WTC11 (cell line): ENCODE measurements at regions not wholly inside any gene's neighbourhood (a gene's known extent, or its start where the extent isn't known, plus 50 kb on each side); places are given as distances from the start of the nearest gene placed in this dataset.

Source experiments
- ATAC-seq: fragments of 200-7000 bp; cut with Tn5 transposase; 2 replicates; pipeline ENCODE4 v1.10.0; 2021; ENCODE audit warnings: mild to moderate bottlenecking, moderate library complexity
- CTCF ChIA-PET: fragments of 300-600 bp; sonication (Branson Sonifier 250); formaldehyde crosslinking; loops from one replicate; lab custom pipeline; 2021; ENCODE audit warnings: antibody characterized with exemption; lab: Charles Lee
- POLR2A ChIA-PET: fragments of 350-600 bp; sonication (Branson Sonifier 250); formaldehyde crosslinking; loops from one replicate; lab custom pipeline; 2021; ENCODE audit warnings: antibody characterized with exemption; lab: Charles Lee
- DNase-seq: peaks from one replicate; pipeline ENCODE4 v3.0.0; 2021; ENCODE audit warnings: low spot score
- H3K27ac Mint-ChIP-seq: 2 replicates; pipeline ENCODE4 v1.8.0; 2021; ENCODE audit warnings: mixed read lengths
- H3K27me3 Mint-ChIP-seq: 2 replicates; pipeline ENCODE4 v1.8.0; 2021; ENCODE audit warnings: low read depth, mild to moderate bottlenecking, moderate library complexity, mixed read lengths
- H3K36me3 Mint-ChIP-seq: 2 replicates; pipeline ENCODE4 v1.8.0; 2021; ENCODE audit warnings: mixed read lengths
- H3K4me1 Mint-ChIP-seq: 2 replicates; pipeline ENCODE4 v1.8.0; 2022; ENCODE audit warnings: mixed read lengths
- H3K4me3 Mint-ChIP-seq: 2 replicates; pipeline ENCODE4 v1.8.0; 2021; ENCODE audit warnings: mild to moderate bottlenecking, moderate library complexity, mixed read lengths
- H3K9me3 Mint-ChIP-seq: 2 replicates; pipeline ENCODE4 v1.8.0; 2021; ENCODE audit warnings: mixed read lengths
- CBFB ChIP-seq: sonication (generic); formaldehyde crosslinking; IDR thresholded peaks from 2 replicates; pipeline ENCODE4 v1.8.1; 2022; ENCODE audit warnings: mild to moderate bottlenecking, low read depth, missing genetic modification reagents
- ELF4 ChIP-seq: sonication (generic); formaldehyde crosslinking; IDR thresholded peaks from 2 replicates; pipeline ENCODE4 v1.8.1; 2022; ENCODE audit warnings: low read depth, mild to moderate bottlenecking, moderate library complexity, missing genetic modification reagents
- ETV6 ChIP-seq: sonication (generic); formaldehyde crosslinking; IDR thresholded peaks from 2 replicates; pipeline ENCODE4 v1.8.1; 2022; ENCODE audit warnings: mild to moderate bottlenecking, missing genetic modification reagents
- NFATC4 ChIP-seq: fragments of 250-450 bp; sonication (Bioruptor Pico); IDR thresholded peaks from 2 replicates; pipeline ENCODE4 v1.9.0; 2021; ENCODE audit warnings: mild to moderate bottlenecking
- NR1H2 ChIP-seq: sonication (generic); formaldehyde crosslinking; IDR thresholded peaks from 2 replicates; pipeline ENCODE4 v1.9.0; 2021; ENCODE audit warnings: mild to moderate bottlenecking, moderate library complexity, missing genetic modification reagents
- SOX15 ChIP-seq: fragments of 250-450 bp; sonication (Bioruptor Pico); IDR thresholded peaks from 2 replicates; pipeline ENCODE4 v1.9.0; 2021; ENCODE audit warnings: mild to moderate bottlenecking
- SP1 ChIP-seq: sonication (generic); formaldehyde crosslinking; conservative IDR thresholded peaks from 2 replicates; pipeline ENCODE4 v1.8.1; 2022; ENCODE audit warnings: missing genetic modification reagents
- ZNF396 ChIP-seq: fragments of 250-450 bp; sonication (Bioruptor Pico); IDR thresholded peaks from 2 replicates; pipeline ENCODE4 v1.8.0; 2021; ENCODE audit warnings: mild to moderate bottlenecking, moderate library complexity, borderline replicate concordance
- TF ChIP-seq, protein P1 (sequence below): fragments of 250-450 bp; sonication (Bioruptor Pico); IDR thresholded peaks from 2 replicates; pipeline ENCODE4 v1.9.0; 2021; ENCODE audit warnings: mild to moderate bottlenecking, borderline replicate concordance
- TF ChIP-seq, protein P2 (sequence below): sonication (generic); formaldehyde crosslinking; IDR thresholded peaks from 2 replicates; pipeline ENCODE4 v1.8.0; 2022; ENCODE audit warnings: missing genetic modification reagents
- TF ChIP-seq, protein P3 (sequence below): sonication (generic); formaldehyde crosslinking; IDR thresholded peaks from 2 replicates; pipeline ENCODE4 v1.8.1; 2022; ENCODE audit warnings: low read depth, mild to moderate bottlenecking, moderate library complexity, missing genetic modification reagents, borderline replicate concordance
- TF ChIP-seq, protein P4 (sequence below): sonication (generic); formaldehyde crosslinking; IDR thresholded peaks from 2 replicates; pipeline ENCODE4 v1.8.1; 2023; ENCODE audit warnings: mild to moderate bottlenecking, moderate library complexity, missing genetic modification reagents
- TF ChIP-seq, protein P5 (sequence below): sonication (generic); formaldehyde crosslinking; IDR thresholded peaks from 2 replicates; pipeline ENCODE4 v1.8.0; 2022; ENCODE audit warnings: mild to moderate bottlenecking, missing genetic modification reagents
- TF ChIP-seq, protein P6 (sequence below): sonication (generic); formaldehyde crosslinking; IDR thresholded peaks from 2 replicates; pipeline ENCODE4 v1.8.1; 2023; ENCODE audit warnings: mild to moderate bottlenecking, missing genetic modification reagents
- TF ChIP-seq, protein P7 (sequence below): sonication (generic); formaldehyde crosslinking; IDR thresholded peaks from 2 replicates; pipeline ENCODE4 v1.8.0; 2022; ENCODE audit warnings: mild to moderate bottlenecking, missing genetic modification reagents
- TF ChIP-seq, protein P8 (sequence below): sonication (generic); formaldehyde crosslinking; IDR thresholded peaks from 2 replicates; pipeline ENCODE4 v1.8.0; 2022; ENCODE audit warnings: mild to moderate bottlenecking, missing genetic modification reagents

DNA sequence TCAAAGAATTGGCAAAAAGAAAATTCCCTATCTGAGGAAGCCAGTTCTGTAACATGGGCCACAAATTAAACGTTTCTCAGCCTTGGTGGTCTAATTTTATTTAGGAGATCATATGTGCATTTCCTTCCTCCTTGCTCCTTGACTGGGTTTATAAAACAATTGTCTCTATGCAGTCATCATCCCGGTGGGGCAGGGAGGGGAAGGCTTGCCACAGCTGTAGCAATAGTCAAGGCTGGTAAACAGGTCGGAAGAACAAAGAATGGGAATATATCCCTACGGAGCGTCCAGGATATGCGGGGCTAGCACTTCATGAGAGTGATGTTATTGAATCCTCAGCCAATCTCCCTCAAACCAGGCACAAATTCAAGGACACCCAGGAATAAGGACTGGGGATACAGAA, 143.8 kb downstream of the RNF152 start:
- peaks cover 13% of the 10 kb centered on the region for H3K4me1 Mint-ChIP-seq
- no peak overlapping the region for H3K4me3 Mint-ChIP-seq
- ATAC-seq, result no peak
- CTCF ChIA-PET, result no interaction called here
- POLR2A ChIA-PET, result no interaction called here
- H3K27ac Mint-ChIP-seq, result no peak overlapping the region
- no peak for DNase-seq
- no peaks in the 10 kb centered on the region; the same call in 1 of the 2 replicates for H3K27me3 Mint-ChIP-seq
- TF ChIP-seq SOX15 (CRISPR knock-in tag), result no peak
- TF ChIP-seq, protein P1, sequence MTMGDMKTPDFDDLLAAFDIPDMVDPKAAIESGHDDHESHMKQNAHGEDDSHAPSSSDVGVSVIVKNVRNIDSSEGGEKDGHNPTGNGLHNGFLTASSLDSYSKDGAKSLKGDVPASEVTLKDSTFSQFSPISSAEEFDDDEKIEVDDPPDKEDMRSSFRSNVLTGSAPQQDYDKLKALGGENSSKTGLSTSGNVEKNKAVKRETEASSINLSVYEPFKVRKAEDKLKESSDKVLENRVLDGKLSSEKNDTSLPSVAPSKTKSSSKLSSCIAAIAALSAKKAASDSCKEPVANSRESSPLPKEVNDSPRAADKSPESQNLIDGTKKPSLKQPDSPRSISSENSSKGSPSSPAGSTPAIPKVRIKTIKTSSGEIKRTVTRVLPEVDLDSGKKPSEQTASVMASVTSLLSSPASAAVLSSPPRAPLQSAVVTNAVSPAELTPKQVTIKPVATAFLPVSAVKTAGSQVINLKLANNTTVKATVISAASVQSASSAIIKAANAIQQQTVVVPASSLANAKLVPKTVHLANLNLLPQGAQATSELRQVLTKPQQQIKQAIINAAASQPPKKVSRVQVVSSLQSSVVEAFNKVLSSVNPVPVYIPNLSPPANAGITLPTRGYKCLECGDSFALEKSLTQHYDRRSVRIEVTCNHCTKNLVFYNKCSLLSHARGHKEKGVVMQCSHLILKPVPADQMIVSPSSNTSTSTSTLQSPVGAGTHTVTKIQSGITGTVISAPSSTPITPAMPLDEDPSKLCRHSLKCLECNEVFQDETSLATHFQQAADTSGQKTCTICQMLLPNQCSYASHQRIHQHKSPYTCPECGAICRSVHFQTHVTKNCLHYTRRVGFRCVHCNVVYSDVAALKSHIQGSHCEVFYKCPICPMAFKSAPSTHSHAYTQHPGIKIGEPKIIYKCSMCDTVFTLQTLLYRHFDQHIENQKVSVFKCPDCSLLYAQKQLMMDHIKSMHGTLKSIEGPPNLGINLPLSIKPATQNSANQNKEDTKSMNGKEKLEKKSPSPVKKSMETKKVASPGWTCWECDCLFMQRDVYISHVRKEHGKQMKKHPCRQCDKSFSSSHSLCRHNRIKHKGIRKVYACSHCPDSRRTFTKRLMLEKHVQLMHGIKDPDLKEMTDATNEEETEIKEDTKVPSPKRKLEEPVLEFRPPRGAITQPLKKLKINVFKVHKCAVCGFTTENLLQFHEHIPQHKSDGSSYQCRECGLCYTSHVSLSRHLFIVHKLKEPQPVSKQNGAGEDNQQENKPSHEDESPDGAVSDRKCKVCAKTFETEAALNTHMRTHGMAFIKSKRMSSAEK, result no peak
- no peak for TF ChIP-seq ELF4
- TF ChIP-seq CBFB (CRISPR knock-in tag), result no peak
- TF ChIP-seq, protein P2, sequence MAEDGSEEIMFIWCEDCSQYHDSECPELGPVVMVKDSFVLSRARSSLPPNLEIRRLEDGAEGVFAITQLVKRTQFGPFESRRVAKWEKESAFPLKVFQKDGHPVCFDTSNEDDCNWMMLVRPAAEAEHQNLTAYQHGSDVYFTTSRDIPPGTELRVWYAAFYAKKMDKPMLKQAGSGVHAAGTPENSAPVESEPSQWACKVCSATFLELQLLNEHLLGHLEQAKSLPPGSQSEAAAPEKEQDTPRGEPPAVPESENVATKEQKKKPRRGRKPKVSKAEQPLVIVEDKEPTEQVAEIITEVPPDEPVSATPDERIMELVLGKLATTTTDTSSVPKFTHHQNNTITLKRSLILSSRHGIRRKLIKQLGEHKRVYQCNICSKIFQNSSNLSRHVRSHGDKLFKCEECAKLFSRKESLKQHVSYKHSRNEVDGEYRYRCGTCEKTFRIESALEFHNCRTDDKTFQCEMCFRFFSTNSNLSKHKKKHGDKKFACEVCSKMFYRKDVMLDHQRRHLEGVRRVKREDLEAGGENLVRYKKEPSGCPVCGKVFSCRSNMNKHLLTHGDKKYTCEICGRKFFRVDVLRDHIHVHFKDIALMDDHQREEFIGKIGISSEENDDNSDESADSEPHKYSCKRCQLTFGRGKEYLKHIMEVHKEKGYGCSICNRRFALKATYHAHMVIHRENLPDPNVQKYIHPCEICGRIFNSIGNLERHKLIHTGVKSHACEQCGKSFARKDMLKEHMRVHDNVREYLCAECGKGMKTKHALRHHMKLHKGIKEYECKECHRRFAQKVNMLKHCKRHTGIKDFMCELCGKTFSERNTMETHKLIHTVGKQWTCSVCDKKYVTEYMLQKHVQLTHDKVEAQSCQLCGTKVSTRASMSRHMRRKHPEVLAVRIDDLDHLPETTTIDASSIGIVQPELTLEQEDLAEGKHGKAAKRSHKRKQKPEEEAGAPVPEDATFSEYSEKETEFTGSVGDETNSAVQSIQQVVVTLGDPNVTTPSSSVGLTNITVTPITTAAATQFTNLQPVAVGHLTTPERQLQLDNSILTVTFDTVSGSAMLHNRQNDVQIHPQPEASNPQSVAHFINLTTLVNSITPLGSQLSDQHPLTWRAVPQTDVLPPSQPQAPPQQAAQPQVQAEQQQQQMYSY (CRISPR knock-in tag), result no peak
- no peak for TF ChIP-seq NFATC4 (CRISPR knock-in tag)
- no peak for TF ChIP-seq ZNF396 (CRISPR knock-in tag)
- no peak for TF ChIP-seq NR1H2
- TF ChIP-seq ETV6 (CRISPR knock-in tag), result no peak
- TF ChIP-seq, protein P3, sequence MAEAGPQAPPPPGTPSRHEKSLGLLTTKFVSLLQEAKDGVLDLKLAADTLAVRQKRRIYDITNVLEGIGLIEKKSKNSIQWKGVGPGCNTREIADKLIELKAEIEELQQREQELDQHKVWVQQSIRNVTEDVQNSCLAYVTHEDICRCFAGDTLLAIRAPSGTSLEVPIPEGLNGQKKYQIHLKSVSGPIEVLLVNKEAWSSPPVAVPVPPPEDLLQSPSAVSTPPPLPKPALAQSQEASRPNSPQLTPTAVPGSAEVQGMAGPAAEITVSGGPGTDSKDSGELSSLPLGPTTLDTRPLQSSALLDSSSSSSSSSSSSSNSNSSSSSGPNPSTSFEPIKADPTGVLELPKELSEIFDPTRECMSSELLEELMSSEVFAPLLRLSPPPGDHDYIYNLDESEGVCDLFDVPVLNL (CRISPR knock-in tag), result no peak
- TF ChIP-seq, protein P4, sequence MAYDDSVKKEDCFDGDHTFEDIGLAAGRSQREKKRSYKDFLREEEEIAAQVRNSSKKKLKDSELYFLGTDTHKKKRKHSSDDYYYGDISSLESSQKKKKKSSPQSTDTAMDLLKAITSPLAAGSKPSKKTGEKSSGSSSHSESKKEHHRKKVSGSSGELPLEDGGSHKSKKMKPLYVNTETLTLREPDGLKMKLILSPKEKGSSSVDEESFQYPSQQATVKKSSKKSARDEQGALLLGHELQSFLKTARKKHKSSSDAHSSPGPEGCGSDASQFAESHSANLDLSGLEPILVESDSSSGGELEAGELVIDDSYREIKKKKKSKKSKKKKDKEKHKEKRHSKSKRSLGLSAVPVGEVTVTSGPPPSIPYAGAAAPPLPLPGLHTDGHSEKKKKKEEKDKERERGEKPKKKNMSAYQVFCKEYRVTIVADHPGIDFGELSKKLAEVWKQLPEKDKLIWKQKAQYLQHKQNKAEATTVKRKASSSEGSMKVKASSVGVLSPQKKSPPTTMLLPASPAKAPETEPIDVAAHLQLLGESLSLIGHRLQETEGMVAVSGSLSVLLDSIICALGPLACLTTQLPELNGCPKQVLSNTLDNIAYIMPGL (CRISPR knock-in tag), result no peak
- TF ChIP-seq, protein P5, sequence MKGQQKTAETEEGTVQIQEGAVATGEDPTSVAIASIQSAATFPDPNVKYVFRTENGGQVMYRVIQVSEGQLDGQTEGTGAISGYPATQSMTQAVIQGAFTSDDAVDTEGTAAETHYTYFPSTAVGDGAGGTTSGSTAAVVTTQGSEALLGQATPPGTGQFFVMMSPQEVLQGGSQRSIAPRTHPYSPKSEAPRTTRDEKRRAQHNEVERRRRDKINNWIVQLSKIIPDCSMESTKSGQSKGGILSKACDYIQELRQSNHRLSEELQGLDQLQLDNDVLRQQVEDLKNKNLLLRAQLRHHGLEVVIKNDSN, result no peak
- no peaks in the 10 kb centered on the region for H3K9me3 Mint-ChIP-seq
- H3K36me3 Mint-ChIP-seq, result no peaks in the 10 kb centered on the region

DNA sequence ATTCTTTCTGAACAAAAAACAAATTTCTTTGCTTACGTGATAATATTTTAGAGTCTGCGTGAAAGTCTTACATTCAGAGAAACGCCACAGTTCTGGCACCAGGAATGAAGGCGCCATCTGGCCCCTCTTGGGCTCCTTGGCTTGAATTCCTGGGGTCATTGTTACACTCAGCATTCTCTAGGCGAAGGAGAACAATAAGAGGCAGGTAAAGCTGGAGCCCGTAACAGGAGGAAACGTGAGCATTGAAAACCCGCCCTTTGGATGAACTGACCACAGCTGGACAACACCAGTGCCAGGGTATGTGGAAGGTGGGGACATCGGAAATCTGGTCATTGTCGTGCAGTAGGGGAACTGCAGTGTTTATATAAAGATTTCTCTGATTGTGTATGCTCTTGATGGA, 144.8 kb downstream of the RNF152 start:
- no peaks in the 10 kb centered on the region; the same call in 1 of the 2 replicates for H3K27me3 Mint-ChIP-seq
- DNase-seq, result no peak
- POLR2A ChIA-PET, result no interaction called here
- CTCF ChIA-PET, result interaction anchor here (0.6 kb wide), 1 partner anchor 316 kb away, joined by 4 read pairs; no protein-coding TSS in a partner anchor
- no peaks in the 10 kb centered on the region for H3K36me3 Mint-ChIP-seq
- H3K27ac Mint-ChIP-seq, result no peak overlapping the region
- H3K4me1 Mint-ChIP-seq, result peaks cover 13% of the 10 kb centered on the region
- ATAC-seq, result peak; percentile 74
- no peak overlapping the region for H3K4me3 Mint-ChIP-seq
- no peaks in the 10 kb centered on the region for H3K9me3 Mint-ChIP-seq
- TF ChIP-seq, protein P5, result no peak
- TF ChIP-seq, protein P6, sequence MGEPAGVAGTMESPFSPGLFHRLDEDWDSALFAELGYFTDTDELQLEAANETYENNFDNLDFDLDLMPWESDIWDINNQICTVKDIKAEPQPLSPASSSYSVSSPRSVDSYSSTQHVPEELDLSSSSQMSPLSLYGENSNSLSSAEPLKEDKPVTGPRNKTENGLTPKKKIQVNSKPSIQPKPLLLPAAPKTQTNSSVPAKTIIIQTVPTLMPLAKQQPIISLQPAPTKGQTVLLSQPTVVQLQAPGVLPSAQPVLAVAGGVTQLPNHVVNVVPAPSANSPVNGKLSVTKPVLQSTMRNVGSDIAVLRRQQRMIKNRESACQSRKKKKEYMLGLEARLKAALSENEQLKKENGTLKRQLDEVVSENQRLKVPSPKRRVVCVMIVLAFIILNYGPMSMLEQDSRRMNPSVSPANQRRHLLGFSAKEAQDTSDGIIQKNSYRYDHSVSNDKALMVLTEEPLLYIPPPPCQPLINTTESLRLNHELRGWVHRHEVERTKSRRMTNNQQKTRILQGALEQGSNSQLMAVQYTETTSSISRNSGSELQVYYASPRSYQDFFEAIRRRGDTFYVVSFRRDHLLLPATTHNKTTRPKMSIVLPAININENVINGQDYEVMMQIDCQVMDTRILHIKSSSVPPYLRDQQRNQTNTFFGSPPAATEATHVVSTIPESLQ, result no peak
- TF ChIP-seq, protein P7, sequence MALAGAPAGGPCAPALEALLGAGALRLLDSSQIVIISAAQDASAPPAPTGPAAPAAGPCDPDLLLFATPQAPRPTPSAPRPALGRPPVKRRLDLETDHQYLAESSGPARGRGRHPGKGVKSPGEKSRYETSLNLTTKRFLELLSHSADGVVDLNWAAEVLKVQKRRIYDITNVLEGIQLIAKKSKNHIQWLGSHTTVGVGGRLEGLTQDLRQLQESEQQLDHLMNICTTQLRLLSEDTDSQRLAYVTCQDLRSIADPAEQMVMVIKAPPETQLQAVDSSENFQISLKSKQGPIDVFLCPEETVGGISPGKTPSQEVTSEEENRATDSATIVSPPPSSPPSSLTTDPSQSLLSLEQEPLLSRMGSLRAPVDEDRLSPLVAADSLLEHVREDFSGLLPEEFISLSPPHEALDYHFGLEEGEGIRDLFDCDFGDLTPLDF (CRISPR knock-in tag), result no peak
- no peak for TF ChIP-seq SP1 (CRISPR knock-in tag)
- TF ChIP-seq, protein P8, sequence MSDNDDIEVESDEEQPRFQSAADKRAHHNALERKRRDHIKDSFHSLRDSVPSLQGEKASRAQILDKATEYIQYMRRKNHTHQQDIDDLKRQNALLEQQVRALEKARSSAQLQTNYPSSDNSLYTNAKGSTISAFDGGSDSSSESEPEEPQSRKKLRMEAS (CRISPR knock-in tag), result no peak
